Right cardiac atrium (tissue), 5 donors: ENCODE measurements at regions not wholly inside any gene's neighbourhood (a gene's known extent, or its start where the extent isn't known, plus 50 kb on each side); places are given as distances from the start of the nearest gene placed in this dataset.

Experiments used
- ATAC-seq, 2 donors: fragments of 200-7000 bp; cut with Tn5 transposase; one replicate each; pipeline versions ENCODE4 v1.8.0 to v1.9.1; 2020; ENCODE audit warnings: moderate library complexity in 2 of 2, mild to moderate bottlenecking in 1 of 2
- DNase-seq, 3 donors: peaks; one replicate each; pipeline ENCODE4 v3.0.0-alpha.2; 2020
- H3K27ac ChIP-seq: one replicate; pipeline ENCODE4 v1.5.1; 2013; ENCODE audit warnings: mild to moderate bottlenecking, low read length, control low read depth, moderate library complexity
- H3K27me3 ChIP-seq: one replicate; pipeline ENCODE4 v1.6.1; 2013; ENCODE audit not compliant: control insufficient read depth, insufficient read depth
- H3K4me1 ChIP-seq: one replicate; pipeline ENCODE4 v1.6.1; 2013; ENCODE audit warnings: low read length; ENCODE audit not compliant: control insufficient read depth, insufficient read depth
- H3K4me3 ChIP-seq: one replicate; pipeline ENCODE4 v1.5.1; 2013; ENCODE audit warnings: low read length, control low read depth
- H3K9me3 ChIP-seq: one replicate; pipeline ENCODE4 v1.6.1; 2013; ENCODE audit warnings: low read length; ENCODE audit not compliant: control insufficient read depth
- WGBS: extraction: QIAGEN DNeasy Blood & Tissue Kit; methylation state at CpG from one replicate; pipeline ENCODE4 v1.1.7; 2013; 5-methylcytosine and 5-hydroxymethylcytosine counted together
- intact Hi-C, 4 donors: fragments of 100-400 bp; cut with DNase I; formaldehyde crosslinking; loops; one replicate each; pipeline versions ENCODE4 v1.11.0 to v1.14.0; 2022 to 2023
- donor health status: healthy with polysubstance abuse.
- donor health status: DM: no; HTN: yes; CAD: no.
- donor health status: DM: no; HTN: no; CAD: no.
- donor health status: DM: no; HTN: yes; CAD: no; lungs with severe emphysema.
- donor health status: DM: yes; HTN: yes; CAD: no.

GRCh38 chr10:29837586-29837985, 202.8 kb upstream of the SVIL start:
- Histone ChIP-seq H3K27me3 (no peaks in the 10 kb centered on the region), H3K4me1 (peaks cover 4% of the 10 kb centered on the region), H3K4me3 (no peak overlapping the region), H3K9me3 (no peaks in the 10 kb centered on the region), H3K27ac (no peak overlapping the region)
- ATAC-seq = no peak
- 76% methylated on average over 1 of the region's 1 CpG for WGBS
- intact Hi-C loops = loop anchor here in 1 of 4 donors (10.0 kb wide), 1 partner anchor 103 kb away; no protein-coding TSS in a partner anchor
- DNase-seq = no peak

GRCh38 chr10:29836396-29836795, 201.6 kb upstream of the SVIL start:
- 77% methylated on average over 4 of the region's 4 CpGs for WGBS
- DNase-seq (no peak), ATAC-seq (no peak)
- Histone ChIP-seq H3K9me3 (no peaks in the 10 kb centered on the region), H3K4me1 (peaks cover 4% of the 10 kb centered on the region), H3K4me3 (no peak overlapping the region), H3K27me3 (no peaks in the 10 kb centered on the region), H3K27ac (no peak overlapping the region)
- intact Hi-C loops = loop anchor here in 1 of 4 donors (10.0 kb wide), 1 partner anchor 102 kb away; no protein-coding TSS in a partner anchor

GRCh38 chr10:29835055-29835454, 200.3 kb upstream of the SVIL start:
- no peak overlapping the region for H3K27ac ChIP-seq
- H3K9me3 ChIP-seq = no peaks in the 10 kb centered on the region
- H3K27me3 ChIP-seq = no peaks in the 10 kb centered on the region
- H3K4me1 ChIP-seq = peaks cover 4% of the 10 kb centered on the region
- ATAC-seq (no peak), DNase-seq (no peak)
- intact Hi-C loops = loop anchor here in 1 of 4 donors (10.0 kb wide), 1 partner anchor 100 kb away; no protein-coding TSS in a partner anchor
- H3K4me3 ChIP-seq = no peak overlapping the region

- ATAC-seq (no peak), DNase-seq (no peak)
- Histone ChIP-seq H3K4me1 (no peaks in the 10 kb centered on the region), H3K27ac (no peak overlapping the region), H3K4me3 (no peak overlapping the region), H3K9me3 (no peaks in the 10 kb centered on the region), H3K27me3 (no peaks in the 10 kb centered on the region)
- WGBS = 82% methylated on average over 6 of the region's 6 CpGs
- intact Hi-C loops = loop anchor here in 1 of 4 donors (10.0 kb wide), 1 partner anchor 96 kb away; no protein-coding TSS in a partner anchor
These were observed 196.1 kb upstream of the SVIL start for GRCh38 chr10:29830531-29831512.

GRCh38 chr10:29829776-29830175, 195.0 kb upstream of the SVIL start:
- Histone ChIP-seq H3K9me3 (no peaks in the 10 kb centered on the region), H3K4me1 (no peaks in the 10 kb centered on the region), H3K27me3 (no peaks in the 10 kb centered on the region), H3K27ac (no peak overlapping the region), H3K4me3 (no peak overlapping the region)
- intact Hi-C loops = loop anchor here in 1 of 4 donors (10.0 kb wide), 1 partner anchor 95 kb away; no protein-coding TSS in a partner anchor
- DNase-seq = no peak
- no peak for ATAC-seq
- WGBS = 87% methylated on average over 2 of the region's 2 CpGs

- WGBS = 85% methylated on average over 3 of the region's 3 CpGs
- no peak overlapping the region for H3K27ac ChIP-seq
- no peaks in the 10 kb centered on the region for H3K27me3 ChIP-seq
- H3K9me3 ChIP-seq = no peaks in the 10 kb centered on the region
- H3K4me3 ChIP-seq = no peak overlapping the region
- no peak for DNase-seq
- intact Hi-C loops = no loop called here
- no peaks in the 10 kb centered on the region for H3K4me1 ChIP-seq
- no peak for ATAC-seq
These were observed 194.2 kb upstream of the SVIL start for GRCh38 chr10:29828956-29829355.

- DNase-seq (no peak), ATAC-seq (no peak)
- H3K4me3 ChIP-seq = no peak overlapping the region
- H3K9me3 ChIP-seq = no peaks in the 10 kb centered on the region
- intact Hi-C loops = no loop called here
- no peaks in the 10 kb centered on the region for H3K27me3 ChIP-seq
- 78% methylated on average over 4 of the region's 4 CpGs for WGBS
- no peak overlapping the region for H3K27ac ChIP-seq
- H3K4me1 ChIP-seq = no peaks in the 10 kb centered on the region
These were observed 193.7 kb upstream of the SVIL start for GRCh38 chr10:29828440-29828894.

GRCh38 chr10:29827512-29827911, 192.7 kb upstream of the SVIL start:
- WGBS = 93% methylated on average over 7 of the region's 7 CpGs
- DNase-seq = no peak

GRCh38 chr10:29826801-29827450, 192.2 kb upstream of the SVIL start:
- H3K9me3 ChIP-seq = no peaks in the 10 kb centered on the region
- no peaks in the 10 kb centered on the region for H3K4me1 ChIP-seq
- no peak overlapping the region for H3K27ac ChIP-seq
- no peak overlapping the region for H3K4me3 ChIP-seq
- H3K27me3 ChIP-seq = no peaks in the 10 kb centered on the region
- DNase-seq = no peak
- WGBS = 64% methylated on average over 5 of the region's 5 CpGs
- intact Hi-C loops = no loop called here
- no peak for ATAC-seq

More at GRCh38 chr10:29827512-29827911, 192.7 kb upstream of the SVIL start:
- Histone ChIP-seq H3K4me1 (no peaks in the 10 kb centered on the region), H3K9me3 (no peaks in the 10 kb centered on the region), H3K27ac (no peak overlapping the region), H3K27me3 (no peaks in the 10 kb centered on the region), H3K4me3 (no peak overlapping the region)
- ATAC-seq = no peak
- intact Hi-C loops = no loop called here

GRCh38 chr10:29826221-29826620, 191.4 kb upstream of the SVIL start:
- DNase-seq (no peak), ATAC-seq (no peak)
- H3K27ac ChIP-seq = no peak overlapping the region
- H3K4me1 ChIP-seq = no peaks in the 10 kb centered on the region
- H3K9me3 ChIP-seq = no peaks in the 10 kb centered on the region
- 93% methylated on average over 5 of the region's 5 CpGs for WGBS
- intact Hi-C loops = no loop called here
- no peaks in the 10 kb centered on the region for H3K27me3 ChIP-seq
- no peak overlapping the region for H3K4me3 ChIP-seq

- 51% methylated on average over 7 of the region's 7 CpGs for WGBS
These were observed 188.8 kb upstream of the SVIL start for GRCh38 chr10:29823553-29824080.

More at GRCh38 chr10:29823553-29824080, 188.8 kb upstream of the SVIL start:
- no peak for DNase-seq
- no peak for ATAC-seq
- Histone ChIP-seq H3K27me3 (no peaks in the 10 kb centered on the region), H3K9me3 (no peaks in the 10 kb centered on the region), H3K4me1 (no peaks in the 10 kb centered on the region), H3K4me3 (no peak overlapping the region), H3K27ac (no peak overlapping the region)
- intact Hi-C loops = no loop called here
